GM18867 (cell line): ENCODE measurements at regions not wholly inside any gene's neighbourhood (a gene's known extent, or its start where the extent isn't known, plus 50 kb on each side); places are given as distances from the start of the nearest gene placed in this dataset.

ENCODE experiments used
- ATAC-seq: cut with Tn5 transposase; IDR thresholded peaks from one replicate; pipeline ENCODE4 v1.9.1; 2021; ENCODE audit warnings: mild to moderate bottlenecking, moderate library complexity; ENCODE audit not compliant: unreplicated experiment

- no peak for ATAC-seq
Measured at GRCh38 chr5:123756816-123757215, 244.8 kb downstream of the CSNK1G3 start.

- no peak for ATAC-seq
Measured at GRCh38 chr5:123756318-123756665, 244.3 kb downstream of the CSNK1G3 start.

GRCh38 chr5:123755653-123756317 lies 243.8 kb downstream of the CSNK1G3 start:
- ATAC-seq, result no peak

GRCh38 chr5:123754908-123755307 lies 242.9 kb downstream of the CSNK1G3 start:
- no peak for ATAC-seq

- no peak for ATAC-seq
Measured at GRCh38 chr5:123753937-123754891, 242.2 kb downstream of the CSNK1G3 start.

- ATAC-seq, result no peak
Measured at GRCh38 chr5:123753180-123753936, 241.4 kb downstream of the CSNK1G3 start.

GRCh38 chr5:123752552-123753179 lies 240.7 kb downstream of the CSNK1G3 start:
- ATAC-seq, result no peak

- no peak for ATAC-seq
Measured at GRCh38 chr5:123751670-123752069, 239.7 kb downstream of the CSNK1G3 start.

GRCh38 chr5:123748239-123748638 lies 236.3 kb downstream of the CSNK1G3 start:
- ATAC-seq, result no peak

- ATAC-seq, result no peak
Measured at GRCh38 chr5:123746683-123747360, 234.8 kb downstream of the CSNK1G3 start.

- no peak for ATAC-seq
Measured at GRCh38 chr5:123743990-123744583, 232.1 kb downstream of the CSNK1G3 start.

GRCh38 chr5:123735384-123735783 lies 223.4 kb downstream of the CSNK1G3 start:
- no peak for ATAC-seq

GRCh38 chr5:123732257-123732656 lies 220.3 kb downstream of the CSNK1G3 start:
- no peak for ATAC-seq

- ATAC-seq, result no peak
Measured at GRCh38 chr5:123722451-123722850, 210.5 kb downstream of the CSNK1G3 start.

- no peak for ATAC-seq
Measured at GRCh38 chr5:123721675-123722276, 209.8 kb downstream of the CSNK1G3 start.

- no peak for ATAC-seq
Measured at GRCh38 chr5:123720955-123721354, 209.0 kb downstream of the CSNK1G3 start.

- no peak for ATAC-seq
Measured at GRCh38 chr5:123720339-123720738, 208.4 kb downstream of the CSNK1G3 start.

- no peak for ATAC-seq
Measured at GRCh38 chr5:123719004-123719403, 207.0 kb downstream of the CSNK1G3 start.

GRCh38 chr5:123718238-123718637 lies 206.3 kb downstream of the CSNK1G3 start:
- no peak for ATAC-seq

- no peak for ATAC-seq
Measured at GRCh38 chr5:123717139-123717538, 205.2 kb downstream of the CSNK1G3 start.
